GM12874 (cell line): ENCODE measurements at regions not wholly inside any gene's neighbourhood (a gene's known extent, or its start where the extent isn't known, plus 50 kb on each side); places are given as distances from the start of the nearest gene placed in this dataset.

Experiments
- TF ChIP-seq, protein P1 (sequence below): IDR thresholded peaks from 2 replicates; pipeline ENCODE4 v1.5.1; 2011; ENCODE audit warnings: low read depth, mild to moderate bottlenecking, control low read depth, low read length, moderate library complexity; ENCODE audit not compliant: insufficient read depth

DNA sequence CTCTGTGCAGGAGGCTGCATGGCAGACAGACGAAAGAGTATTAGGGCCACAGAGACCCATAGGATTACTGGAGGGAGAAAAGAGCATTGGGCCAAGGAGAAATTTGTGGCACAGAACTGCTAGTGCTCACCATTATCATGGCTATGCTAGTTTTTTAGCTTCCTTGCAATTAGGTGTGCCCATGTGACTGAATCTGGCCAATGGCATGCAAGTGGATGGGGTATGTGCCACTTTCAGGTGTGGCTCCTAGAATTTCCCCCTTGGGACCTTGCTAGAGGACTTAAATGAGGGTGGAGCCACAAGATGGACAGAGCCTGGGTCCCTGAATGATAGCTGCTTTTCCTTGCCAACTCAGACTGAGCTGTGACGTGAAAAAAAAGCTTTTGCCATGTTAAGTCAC is 73.9 kb upstream of the TENM4 start:
- TF ChIP-seq, protein P1, sequence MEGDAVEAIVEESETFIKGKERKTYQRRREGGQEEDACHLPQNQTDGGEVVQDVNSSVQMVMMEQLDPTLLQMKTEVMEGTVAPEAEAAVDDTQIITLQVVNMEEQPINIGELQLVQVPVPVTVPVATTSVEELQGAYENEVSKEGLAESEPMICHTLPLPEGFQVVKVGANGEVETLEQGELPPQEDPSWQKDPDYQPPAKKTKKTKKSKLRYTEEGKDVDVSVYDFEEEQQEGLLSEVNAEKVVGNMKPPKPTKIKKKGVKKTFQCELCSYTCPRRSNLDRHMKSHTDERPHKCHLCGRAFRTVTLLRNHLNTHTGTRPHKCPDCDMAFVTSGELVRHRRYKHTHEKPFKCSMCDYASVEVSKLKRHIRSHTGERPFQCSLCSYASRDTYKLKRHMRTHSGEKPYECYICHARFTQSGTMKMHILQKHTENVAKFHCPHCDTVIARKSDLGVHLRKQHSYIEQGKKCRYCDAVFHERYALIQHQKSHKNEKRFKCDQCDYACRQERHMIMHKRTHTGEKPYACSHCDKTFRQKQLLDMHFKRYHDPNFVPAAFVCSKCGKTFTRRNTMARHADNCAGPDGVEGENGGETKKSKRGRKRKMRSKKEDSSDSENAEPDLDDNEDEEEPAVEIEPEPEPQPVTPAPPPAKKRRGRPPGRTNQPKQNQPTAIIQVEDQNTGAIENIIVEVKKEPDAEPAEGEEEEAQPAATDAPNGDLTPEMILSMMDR, result no peak

DNA sequence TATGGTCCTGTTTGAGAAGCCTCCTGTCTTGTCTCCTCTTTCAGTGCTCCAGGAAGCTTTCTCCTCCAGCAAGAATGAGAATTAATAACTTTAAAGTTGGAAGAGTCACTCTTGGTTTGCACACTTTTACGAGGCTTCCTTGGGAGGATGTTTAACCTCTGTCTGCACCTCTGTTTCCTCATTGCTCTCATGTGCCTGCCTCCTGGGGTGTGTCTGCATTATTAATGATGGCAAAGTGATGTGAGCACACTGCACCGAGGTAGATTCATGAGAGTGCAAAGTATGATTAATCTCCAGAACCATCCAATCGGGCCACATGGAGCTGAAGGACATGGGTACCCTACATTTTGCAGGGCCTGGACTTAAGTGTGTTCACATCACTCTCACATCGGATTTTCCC is 73.5 kb upstream of the TENM4 start:
- TF ChIP-seq, protein P1, result no peak

- TF ChIP-seq, protein P1, result no peak
These were observed 72.1 kb upstream of the TENM4 start for GRCh38 chr11:79512706-79513469.

DNA sequence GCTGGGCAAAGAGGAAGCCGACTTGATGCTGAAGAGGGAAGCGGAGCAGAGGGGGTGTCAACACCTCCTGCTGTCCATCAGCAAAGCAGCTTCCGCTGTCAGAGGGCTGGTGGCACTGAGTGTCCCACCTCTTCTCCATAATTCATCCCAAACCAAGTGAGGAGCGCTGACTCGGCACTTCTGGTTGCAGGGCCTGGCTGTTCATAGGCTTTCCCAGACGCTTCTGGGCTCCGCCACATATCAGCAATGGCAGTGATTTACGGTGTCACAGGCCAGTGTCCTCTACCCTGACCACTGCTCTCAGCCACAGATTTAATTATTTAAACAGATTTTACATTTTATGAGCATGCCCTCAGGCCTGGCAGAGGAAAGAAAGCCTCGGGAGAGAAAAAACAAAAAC is 70.1 kb upstream of the TENM4 start:
- TF ChIP-seq, protein P1, result no peak

DNA sequence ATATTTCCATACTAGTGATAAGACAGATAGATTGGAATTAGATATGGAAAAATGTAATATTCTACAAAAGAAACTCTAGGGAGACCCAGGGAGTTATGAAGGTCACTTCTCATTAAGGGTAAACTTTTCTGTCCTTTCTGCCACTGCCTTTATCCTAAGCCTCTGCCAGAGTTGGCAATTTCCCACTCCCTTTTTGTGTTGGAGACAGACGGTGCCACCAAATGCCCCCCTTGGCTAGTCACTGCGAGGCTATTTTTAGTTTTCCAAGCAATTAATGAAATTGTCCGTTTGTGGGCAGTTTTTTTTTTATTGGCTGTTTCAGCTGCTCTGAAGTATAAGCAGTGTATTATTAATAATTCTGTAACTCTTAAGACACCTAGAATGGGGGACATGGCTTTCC is 67.6 kb upstream of the TENM4 start:
- TF ChIP-seq, protein P1, result no peak

DNA sequence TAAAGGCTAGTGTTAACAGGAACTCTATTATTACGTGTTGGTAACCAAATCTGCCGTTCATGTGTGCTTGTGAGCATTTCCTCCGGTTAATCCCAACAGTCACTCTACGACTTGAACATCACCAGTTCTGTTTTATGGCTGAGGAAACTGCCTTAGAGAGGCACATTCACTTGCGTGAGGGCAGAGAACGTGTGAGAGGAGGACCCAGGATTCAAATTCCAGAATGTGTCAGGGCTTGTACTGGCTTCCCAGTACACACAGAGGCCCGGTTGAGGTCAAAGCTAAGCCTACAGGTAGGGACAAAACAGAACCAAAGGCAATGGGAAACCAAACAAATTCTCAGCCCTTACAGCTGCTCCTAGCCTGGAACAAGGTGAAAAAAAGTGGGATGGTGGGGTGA is 66.9 kb upstream of the TENM4 start:
- TF ChIP-seq, protein P1, result no peak

DNA sequence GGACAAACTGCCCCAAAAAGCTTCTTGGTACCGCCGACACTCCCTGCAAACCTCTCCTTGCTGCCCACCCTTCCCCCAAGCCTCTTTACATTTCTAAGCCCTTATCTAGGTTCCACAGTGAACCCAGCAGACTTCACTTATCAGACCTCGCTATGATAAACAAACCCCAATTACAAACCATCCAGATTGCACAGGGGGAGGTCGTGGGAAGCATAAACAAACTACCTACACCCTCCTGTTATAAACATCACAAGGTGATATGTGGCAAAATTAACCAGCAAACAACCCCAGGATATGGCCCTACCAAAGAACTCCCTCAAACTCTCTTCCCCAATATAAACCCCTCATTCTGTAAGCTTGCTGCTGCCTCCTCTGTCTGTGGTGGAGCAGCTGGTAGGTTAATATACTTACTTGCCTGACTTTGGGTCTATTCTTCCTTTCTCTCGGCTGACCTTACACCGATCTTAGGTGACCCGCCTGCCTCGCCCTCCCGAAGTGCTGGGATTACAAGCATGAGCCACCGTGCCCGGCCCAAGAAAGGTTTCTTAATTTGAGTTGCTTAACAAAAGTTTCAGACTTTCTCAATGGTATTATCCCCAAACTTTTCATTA is 66.0 kb upstream of the TENM4 start:
- TF ChIP-seq, protein P1, result no peak
